Brain microvascular endothelial cell (primary cell): ENCODE measurements at regions not wholly inside any gene's neighbourhood (a gene's known extent, or its start where the extent isn't known, plus 50 kb on each side); places are given as distances from the start of the nearest gene placed in this dataset.
"Not testable (repeated sequence)": the region's sequence is repeated elsewhere in the genome, so short reads cannot be mapped to it uniquely, and the experiment has no call there.

Experiments
- DNase-seq: peaks from one replicate; pipeline ENCODE4 v3.0.0-alpha.2; 2020
- H3K27ac ChIP-seq: fragments of 250-450 bp; sonication (Bioruptor Pico); 2 replicates; pipeline ENCODE4 v1.5.1; 2020; ENCODE audit warnings: mild to moderate bottlenecking, moderate library complexity
- H3K27me3 ChIP-seq: fragments of 250-450 bp; sonication (Bioruptor Pico); replicated peaks from 2 replicates; pipeline ENCODE4 v1.5.1; 2020; ENCODE audit warnings: mild to moderate bottlenecking
- H3K36me3 ChIP-seq: fragments of 250-450 bp; sonication (Bioruptor Pico); replicated peaks from 2 replicates; pipeline ENCODE4 v1.5.1; 2020; ENCODE audit warnings: mild to moderate bottlenecking
- H3K4me3 ChIP-seq: 2 replicates; pipeline ENCODE4 v1.5.1; 2011; ENCODE audit warnings: low read depth, mild to moderate bottlenecking, control low read depth, low read length, moderate library complexity
- in situ Hi-C: cut with HindIII; loops from 2 replicates; pipeline ENCODE4 v1.10.0; 2017; ENCODE audit warnings: low sequenced_read_pairs, low pct_ligation_motif_present
- TF ChIP-seq, protein P1 (sequence below): IDR thresholded peaks from 2 replicates; pipeline ENCODE4 v1.5.1; 2011; ENCODE audit warnings: low read depth, mild to moderate bottlenecking, moderate library complexity, low read length, control low read depth, inconsistent platforms; ENCODE audit errors: missing control alignments

- H3K36me3 ChIP-seq, result no peaks in the 10 kb centered on the region
- TF ChIP-seq, protein P1, sequence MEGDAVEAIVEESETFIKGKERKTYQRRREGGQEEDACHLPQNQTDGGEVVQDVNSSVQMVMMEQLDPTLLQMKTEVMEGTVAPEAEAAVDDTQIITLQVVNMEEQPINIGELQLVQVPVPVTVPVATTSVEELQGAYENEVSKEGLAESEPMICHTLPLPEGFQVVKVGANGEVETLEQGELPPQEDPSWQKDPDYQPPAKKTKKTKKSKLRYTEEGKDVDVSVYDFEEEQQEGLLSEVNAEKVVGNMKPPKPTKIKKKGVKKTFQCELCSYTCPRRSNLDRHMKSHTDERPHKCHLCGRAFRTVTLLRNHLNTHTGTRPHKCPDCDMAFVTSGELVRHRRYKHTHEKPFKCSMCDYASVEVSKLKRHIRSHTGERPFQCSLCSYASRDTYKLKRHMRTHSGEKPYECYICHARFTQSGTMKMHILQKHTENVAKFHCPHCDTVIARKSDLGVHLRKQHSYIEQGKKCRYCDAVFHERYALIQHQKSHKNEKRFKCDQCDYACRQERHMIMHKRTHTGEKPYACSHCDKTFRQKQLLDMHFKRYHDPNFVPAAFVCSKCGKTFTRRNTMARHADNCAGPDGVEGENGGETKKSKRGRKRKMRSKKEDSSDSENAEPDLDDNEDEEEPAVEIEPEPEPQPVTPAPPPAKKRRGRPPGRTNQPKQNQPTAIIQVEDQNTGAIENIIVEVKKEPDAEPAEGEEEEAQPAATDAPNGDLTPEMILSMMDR, result no peak
- in situ Hi-C loops, result no loop called here
- H3K27me3 ChIP-seq, result no peaks in the 10 kb centered on the region
- no peak overlapping the region for H3K4me3 ChIP-seq
- H3K27ac ChIP-seq, result no peak overlapping the region
- DNase-seq, result no peak
Observed at GRCh38 chr4:162853788-162854187, 312.9 kb downstream of the NAF1 start.

- Histone ChIP-seq H3K36me3 (no peaks in the 10 kb centered on the region), H3K4me3 (no peak overlapping the region), H3K27ac (no peak overlapping the region), H3K27me3 (no peaks in the 10 kb centered on the region)
- no peak for DNase-seq
- in situ Hi-C loops, result no loop called here
- TF ChIP-seq, protein P1, result no peak
Observed at GRCh38 chr4:162852642-162853041, 314.0 kb downstream of the NAF1 start.

DNA sequence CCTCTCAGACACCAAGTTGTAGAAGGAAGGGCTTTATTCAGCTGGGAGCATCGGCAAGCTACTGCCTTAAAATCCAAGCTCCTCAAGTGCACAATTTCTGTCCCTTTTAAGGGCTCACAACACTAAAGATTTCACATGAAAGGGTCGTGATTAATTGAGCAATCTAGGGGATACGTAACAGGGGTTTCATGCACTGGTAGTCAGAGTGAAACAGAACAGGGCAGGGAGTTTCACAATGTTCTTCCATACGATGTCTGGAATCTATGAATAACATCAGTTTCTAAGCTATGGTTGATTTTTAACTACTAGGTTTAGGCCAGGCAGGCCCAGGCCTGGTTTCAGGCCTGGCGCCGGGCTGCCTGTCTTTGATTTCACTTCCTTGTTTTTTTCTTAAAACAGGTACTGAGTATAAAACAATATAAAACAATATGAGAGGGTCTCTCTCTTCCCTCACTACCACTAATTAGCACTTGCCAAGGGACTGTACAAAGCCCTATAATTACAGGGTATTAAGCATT lies 315.4 kb downstream of the NAF1 start:
- H3K27ac ChIP-seq, H3K27me3 ChIP-seq, DNase-seq, H3K36me3 ChIP-seq, in situ Hi-C loops, H3K4me3 ChIP-seq: not testable (repeated sequence)

- Histone ChIP-seq H3K36me3 (no peaks in the 10 kb centered on the region), H3K27me3 (no peaks in the 10 kb centered on the region), H3K27ac (no peak overlapping the region), H3K4me3 (no peak overlapping the region)
- in situ Hi-C loops, result no loop called here
- DNase-seq, result no peak
- TF ChIP-seq, protein P1, result no peak
Observed at GRCh38 chr4:162849937-162850336, 316.8 kb downstream of the NAF1 start.

DNA sequence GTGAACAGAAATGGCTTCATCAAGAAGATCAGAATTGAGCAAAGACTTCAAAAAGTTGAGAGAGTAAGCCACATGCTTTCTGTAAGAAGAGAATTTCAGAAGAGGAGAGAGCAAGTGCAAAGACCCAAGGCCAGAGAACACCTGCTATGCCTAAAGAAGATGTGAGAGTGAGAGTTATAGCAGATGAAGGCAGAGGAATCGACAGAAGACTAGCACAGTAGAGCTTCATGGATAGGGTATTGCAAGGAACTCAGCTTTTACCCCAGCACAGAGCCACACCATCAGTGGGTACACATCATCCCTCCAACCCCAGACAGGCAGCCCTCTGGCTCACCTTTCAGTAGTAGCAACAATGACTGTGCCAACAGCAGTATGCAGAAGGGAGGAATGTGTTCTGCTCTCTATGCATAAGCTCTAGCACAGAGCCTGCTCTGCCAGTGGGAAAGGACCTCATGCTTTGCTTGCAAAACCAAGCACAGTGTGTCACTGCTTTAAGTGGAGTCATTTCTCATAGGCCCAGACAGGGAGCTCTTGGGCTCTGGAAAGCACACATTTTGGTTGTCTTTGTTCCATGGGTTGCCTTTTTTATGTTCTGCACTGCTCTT lies 318.6 kb downstream of the NAF1 start:
- TF ChIP-seq, protein P1, result no peak
- no peak overlapping the region for H3K4me3 ChIP-seq
- in situ Hi-C loops, result no loop called here
- no peak overlapping the region for H3K27ac ChIP-seq
- H3K27me3 ChIP-seq, result no peaks in the 10 kb centered on the region
- H3K36me3 ChIP-seq, result no peaks in the 10 kb centered on the region
- DNase-seq, result no peak

DNA sequence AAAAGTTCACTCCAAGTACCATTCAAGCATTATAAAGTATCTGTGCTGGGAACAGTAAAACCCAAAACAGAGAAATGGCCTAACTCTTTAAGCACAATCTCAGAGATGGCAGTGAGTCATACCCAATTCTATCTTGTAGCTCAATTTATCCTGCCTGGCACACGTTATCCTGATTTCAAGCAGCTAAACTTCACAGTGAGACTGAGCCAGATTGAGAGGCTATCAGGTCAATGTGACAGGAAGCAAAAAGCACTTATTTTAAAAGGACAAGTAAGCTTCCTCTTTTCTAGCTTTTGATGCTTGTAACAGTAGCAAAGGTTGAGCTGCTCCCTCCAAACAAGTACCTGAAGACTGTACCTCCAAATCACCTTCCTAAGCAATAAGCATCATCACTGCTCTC lies 324.9 kb downstream of the NAF1 start:
- Histone ChIP-seq H3K36me3 (no peaks in the 10 kb centered on the region), H3K27me3 (no peaks in the 10 kb centered on the region), H3K27ac (no peak overlapping the region), H3K4me3 (no peak overlapping the region)
- TF ChIP-seq, protein P1, result no peak
- in situ Hi-C loops, result no loop called here
- no peak for DNase-seq
